Muscle of arm (tissue), 1 donor: ENCODE measurements at regions not wholly inside any gene's neighbourhood (a gene's known extent, or its start where the extent isn't known, plus 50 kb on each side); places are given as distances from the start of the nearest gene placed in this dataset.

ENCODE experiments used
- DNase-seq: peaks from one replicate; pipeline ENCODE4 v3.0.0-alpha.2; 2013

DNA sequence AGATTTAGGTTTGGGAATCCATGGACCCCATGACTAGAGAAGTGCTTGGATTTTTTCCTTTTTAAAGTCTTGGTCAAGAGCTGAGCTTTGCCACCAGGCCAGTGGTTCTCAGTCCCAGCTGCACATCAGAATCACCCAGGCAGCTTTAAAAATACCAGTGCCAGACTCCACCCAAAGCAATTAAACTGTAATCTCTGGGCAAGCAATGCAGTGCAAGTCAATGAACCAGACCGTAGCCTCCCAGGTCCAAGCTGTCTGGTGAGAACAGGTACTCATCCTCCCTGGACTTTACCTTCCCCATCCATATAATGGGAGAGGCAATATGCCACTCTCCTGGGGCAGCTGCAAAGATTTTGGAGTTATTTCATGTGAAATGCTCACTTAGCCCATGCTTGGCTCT is 223.1 kb upstream of the CDH5 start:
- DNase-seq, result no peak

DNA sequence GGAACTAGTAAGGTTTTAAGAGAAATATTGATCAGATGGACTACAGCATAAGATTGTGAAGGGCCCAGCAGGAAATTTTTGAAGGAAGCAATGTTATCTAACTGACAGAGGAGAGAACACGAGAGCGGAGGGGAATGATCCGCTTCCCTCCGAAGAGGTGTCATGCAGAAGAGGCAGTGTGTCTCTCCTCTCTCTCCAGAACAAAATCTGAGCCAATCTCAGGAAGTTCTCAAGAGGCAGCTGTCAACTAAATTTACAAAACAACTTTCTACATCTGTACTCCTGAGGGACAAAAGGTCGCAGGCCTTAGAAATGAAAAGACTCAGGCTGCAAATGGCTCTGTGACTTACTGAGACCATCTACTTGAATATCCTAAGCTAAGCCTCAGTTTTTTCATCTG is 224.6 kb upstream of the CDH5 start:
- no peak for DNase-seq

DNA sequence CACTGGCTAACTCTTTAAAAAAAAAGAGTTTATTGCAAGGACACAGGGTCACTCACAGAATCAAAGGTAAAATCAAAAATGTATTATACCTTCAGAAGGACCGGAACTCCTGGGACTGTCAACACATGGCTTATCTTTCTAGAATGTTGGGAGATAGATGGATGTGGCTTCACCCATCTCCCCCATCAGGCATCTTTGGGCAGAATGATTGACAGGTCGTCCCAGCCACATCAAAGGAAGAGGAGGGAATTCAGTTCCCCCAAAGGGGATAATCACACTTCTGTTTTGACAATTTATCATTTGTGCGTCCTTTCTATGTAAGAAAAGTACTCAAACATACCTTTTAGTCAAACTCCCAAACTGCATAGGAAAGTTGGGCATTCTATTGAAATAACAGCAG is 228.6 kb upstream of the CDH5 start:
- no peak for DNase-seq

- no peak for DNase-seq
These were observed 229.7 kb upstream of the CDH5 start for GRCh38 chr16:66136841-66137240.

DNA sequence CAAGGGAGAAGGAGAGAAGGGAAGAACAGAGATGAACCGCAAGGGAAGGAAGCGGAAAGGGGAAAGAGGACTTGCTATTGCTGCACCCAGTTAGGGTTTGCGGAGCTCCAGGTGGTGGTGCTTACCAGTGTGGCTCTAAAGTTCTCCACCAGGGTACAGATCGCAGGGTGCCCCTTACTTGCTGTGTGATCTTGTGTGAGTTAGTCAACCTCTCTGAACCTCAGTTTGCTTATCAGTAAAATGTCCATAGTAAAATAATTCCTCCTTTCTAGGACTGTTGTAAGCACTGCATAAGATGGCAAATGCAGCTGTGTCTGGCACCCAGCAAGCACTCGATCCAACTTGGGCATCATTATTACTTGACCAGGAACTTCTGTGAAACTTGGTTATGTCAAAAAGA is 230.7 kb upstream of the CDH5 start:
- DNase-seq, result no peak

DNA sequence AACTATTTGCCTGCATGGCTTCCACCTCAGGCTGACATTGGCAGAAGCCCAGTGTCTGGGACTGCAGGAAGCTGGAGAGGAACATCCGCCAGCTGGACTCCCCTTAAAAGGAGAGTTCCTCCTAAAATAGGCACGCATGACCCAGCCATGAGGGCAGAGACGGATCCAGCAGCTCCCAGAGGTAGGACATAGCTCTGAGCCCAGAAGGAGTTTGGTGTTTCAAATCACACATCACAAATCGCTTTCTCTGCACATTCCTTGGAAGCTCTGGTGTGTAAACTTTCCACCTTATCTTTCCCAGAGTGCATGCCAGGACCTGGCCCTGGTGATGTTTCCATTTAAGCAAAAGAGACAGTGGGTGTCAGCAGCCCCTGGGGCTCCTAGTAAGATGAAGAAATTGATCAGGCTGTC is 231.1 kb upstream of the CDH5 start:
- DNase-seq, result no peak

DNA sequence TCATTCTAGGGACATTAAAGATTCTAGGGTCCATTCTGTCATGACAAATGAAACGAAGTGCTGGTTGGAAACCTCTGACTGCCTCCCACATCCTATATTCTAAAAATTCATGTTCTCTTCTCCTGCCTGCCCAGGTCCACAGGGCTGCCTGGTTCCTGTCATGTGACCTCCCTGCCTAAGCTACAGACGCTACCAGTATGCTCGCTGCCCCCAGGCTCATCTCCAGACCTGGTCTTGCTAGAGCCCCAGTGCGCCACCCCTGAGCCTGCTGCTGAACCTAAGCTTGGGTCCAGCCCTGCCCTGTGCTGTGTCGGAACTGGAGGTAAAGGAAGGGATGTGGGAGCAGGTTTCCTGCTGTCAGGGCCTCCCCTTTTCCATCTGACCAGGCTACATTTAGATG is 231.6 kb upstream of the CDH5 start:
- no peak for DNase-seq

- DNase-seq, result no peak
These were observed 232.7 kb upstream of the CDH5 start for GRCh38 chr16:66133643-66134338.

DNA sequence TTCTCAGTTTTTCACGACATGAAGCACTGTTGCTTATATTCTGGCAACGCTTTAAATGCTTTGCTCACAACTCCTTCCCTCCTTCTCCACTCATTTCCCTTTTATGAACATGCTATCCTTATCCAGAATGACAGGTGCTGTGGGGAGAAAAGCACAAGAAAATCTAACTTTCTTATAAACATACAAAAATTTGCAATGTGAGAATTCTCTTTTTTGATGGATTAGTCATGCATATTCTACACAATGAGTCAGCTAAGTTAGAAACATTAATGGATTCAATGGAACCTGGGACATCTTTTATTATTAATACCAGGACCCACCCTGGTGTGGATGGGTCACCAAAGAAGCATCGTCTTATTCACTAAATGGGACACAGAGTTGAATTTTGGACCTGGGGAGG is 234.6 kb upstream of the CDH5 start:
- no peak for DNase-seq

DNA sequence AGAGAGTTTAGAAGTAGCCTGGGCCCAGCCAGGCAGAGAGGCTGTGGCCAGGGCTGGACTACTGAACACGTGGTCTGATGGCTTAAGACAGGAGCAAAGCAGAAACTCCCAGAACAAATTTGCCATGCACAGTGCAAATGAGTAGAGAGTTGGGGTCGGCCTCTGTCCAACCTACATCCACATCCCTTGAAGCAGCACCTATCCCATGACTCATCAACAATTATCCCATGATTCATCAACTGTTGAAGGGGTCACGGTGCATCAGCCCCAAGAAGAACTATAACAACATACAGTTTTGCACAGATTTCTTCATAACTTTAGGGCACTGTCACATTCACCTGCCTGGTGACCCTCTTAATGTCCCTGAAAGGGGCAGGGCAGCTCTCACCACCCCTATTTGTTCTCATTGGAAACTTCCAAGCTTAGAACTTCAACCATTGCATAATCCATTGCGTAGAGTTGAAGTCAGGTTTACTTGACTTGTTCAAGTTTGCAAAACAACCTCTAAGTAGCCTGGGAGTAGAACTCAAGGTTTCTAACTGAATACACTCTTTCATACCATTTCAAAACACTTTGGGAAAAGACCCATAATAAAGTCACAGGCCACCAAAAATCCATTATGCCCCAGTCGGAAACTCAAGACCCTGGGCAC is 235.2 kb upstream of the CDH5 start:
- no peak for DNase-seq

GRCh38 chr16:66130296-66130905 is 236.1 kb upstream of the CDH5 start:
- no peak for DNase-seq

GRCh38 chr16:66129196-66129595 is 237.3 kb upstream of the CDH5 start:
- no peak for DNase-seq

DNA sequence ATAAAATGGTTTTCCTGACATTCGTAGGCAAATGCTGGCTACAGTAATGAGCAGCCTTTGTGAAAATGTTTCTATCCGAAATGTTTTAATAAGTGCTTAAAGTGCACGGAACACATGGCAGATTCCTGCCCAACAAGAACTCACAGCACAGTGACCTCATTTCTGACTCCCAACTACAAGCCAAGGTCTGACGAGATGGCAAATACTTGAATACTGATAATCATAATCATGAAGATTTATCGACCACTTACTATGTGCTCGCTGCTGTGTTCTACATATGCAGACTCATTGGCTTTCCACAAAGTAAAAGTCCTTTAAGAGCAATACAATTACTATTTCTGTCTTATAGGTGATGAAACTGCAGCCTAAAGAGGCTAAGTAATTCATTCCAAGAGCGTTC is 238.1 kb upstream of the CDH5 start:
- no peak for DNase-seq

GRCh38 chr16:66127459-66128370 is 238.8 kb upstream of the CDH5 start:
- no peak for DNase-seq

GRCh38 chr16:66121466-66121865 is 245.0 kb upstream of the CDH5 start:
- no peak for DNase-seq

DNA sequence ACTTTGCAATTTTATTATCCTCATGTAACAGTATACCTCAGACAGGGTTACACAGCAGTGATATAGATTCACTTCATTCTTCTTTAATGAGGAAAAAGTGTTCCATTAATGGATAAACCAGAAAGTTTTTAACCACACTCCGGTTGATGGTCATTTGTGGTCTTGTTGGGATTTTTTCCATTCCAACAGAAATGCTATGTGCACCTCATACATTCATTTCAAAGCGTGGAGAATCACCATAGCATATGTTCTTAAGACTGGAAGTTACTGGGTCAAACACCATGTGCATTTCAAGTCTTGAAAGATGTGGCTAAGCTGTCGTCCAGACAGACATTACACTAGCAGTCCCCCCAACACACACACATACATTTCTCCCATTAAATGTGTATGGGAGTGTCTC is 245.8 kb upstream of the CDH5 start:
- DNase-seq, result no peak

GRCh38 chr16:66116163-66117002 is 250.1 kb upstream of the CDH5 start:
- DNase-seq, result no peak

- no peak for DNase-seq
These were observed 251.1 kb upstream of the CDH5 start for GRCh38 chr16:66115373-66115772.

GRCh38 chr16:66113223-66113622 is 253.3 kb upstream of the CDH5 start:
- DNase-seq, result no peak

DNA sequence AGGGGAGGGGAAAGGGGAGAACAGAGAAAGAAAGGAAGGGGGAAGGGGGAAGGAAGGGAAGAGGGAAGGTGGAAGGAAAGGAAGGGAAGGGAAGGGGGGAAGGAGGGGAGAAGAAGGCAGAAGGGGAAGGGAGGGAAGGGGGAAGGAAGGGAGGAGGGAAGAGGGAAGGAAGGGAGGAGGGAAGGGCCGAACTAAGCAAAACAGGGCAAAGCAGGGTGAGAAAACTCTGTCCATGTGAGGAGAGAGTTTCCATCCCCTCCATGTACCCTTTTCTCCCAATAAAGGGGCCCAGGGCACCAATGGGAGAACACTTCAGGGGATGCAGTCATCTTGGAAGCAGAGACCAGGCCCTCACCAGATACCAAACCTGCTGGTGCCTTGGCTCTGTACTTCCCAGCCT is 256.8 kb upstream of the CDH5 start:
- no peak for DNase-seq

GRCh38 chr16:66107661-66108060 is 258.8 kb upstream of the CDH5 start:
- no peak for DNase-seq

DNA sequence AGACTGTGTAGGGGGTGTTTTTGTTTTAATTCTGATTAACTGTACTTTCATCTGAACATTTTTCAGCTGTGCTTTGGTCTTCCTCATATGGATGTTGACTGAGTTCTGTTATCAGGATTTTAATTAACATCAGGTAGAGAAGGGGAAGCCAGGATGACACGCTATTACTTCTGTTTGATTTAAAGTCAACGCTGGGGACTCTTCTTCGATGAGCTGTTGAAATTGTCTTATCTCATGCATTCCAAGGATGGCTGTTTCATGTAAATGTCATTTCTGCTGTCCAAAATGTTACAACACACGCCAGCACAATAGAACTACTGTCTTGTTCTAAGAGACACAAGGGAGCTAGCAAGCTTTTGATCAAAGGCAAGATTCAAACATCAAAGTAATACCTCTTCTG is 263.3 kb upstream of the CDH5 start:
- no peak for DNase-seq
